Body of pancreas (tissue), 4 donors: ENCODE measurements at regions not wholly inside any gene's neighbourhood (a gene's known extent, or its start where the extent isn't known, plus 50 kb on each side); places are given as distances from the start of the nearest gene placed in this dataset.

ENCODE experiments used
- POLR2A ChIP-seq, 3 donors: fragments of 450-650 bp; IDR thresholded peaks; one replicate each; pipeline ENCODE4 v1.6.1; 2016; ENCODE audit warnings: antibody characterized with exemption in 3 of 3, mild to moderate bottlenecking in 2 of 3
- TF ChIP-seq, protein P1 (sequence below), 7 experiments: fragments of 450-650 bp in 4 of 7; fragments of 200-600 bp in 3 of 7; sonication (generic) in 3 of 7; IDR thresholded peaks; one replicate each; pipeline ENCODE4 v1.5.1; 2016 to 2019; ENCODE audit warnings: antibody characterized with exemption in 7 of 7

DNA sequence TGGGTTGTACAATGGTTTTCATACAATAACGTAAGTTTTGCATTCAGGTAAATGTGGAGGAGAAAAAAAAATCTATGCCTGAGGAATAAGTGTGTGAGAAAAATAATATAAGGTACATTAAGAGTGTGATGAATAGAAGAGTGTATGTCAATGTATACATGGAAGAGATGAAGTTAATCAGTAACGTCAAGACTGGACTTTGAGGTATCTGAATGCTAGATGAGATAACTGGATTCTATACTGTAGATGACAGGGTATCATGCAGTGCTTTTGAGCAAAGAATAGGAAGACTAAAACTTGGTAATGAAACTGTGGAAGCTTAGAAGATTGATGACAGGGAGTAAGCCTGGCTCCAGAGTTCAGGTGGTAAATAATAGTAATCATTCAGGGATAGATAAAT, 666.7 kb upstream of the SGO1 start:
- TF ChIP-seq POLR2A (IDR thresholded peaks at IDR 0.05), result no peak
- TF ChIP-seq, protein P1, sequence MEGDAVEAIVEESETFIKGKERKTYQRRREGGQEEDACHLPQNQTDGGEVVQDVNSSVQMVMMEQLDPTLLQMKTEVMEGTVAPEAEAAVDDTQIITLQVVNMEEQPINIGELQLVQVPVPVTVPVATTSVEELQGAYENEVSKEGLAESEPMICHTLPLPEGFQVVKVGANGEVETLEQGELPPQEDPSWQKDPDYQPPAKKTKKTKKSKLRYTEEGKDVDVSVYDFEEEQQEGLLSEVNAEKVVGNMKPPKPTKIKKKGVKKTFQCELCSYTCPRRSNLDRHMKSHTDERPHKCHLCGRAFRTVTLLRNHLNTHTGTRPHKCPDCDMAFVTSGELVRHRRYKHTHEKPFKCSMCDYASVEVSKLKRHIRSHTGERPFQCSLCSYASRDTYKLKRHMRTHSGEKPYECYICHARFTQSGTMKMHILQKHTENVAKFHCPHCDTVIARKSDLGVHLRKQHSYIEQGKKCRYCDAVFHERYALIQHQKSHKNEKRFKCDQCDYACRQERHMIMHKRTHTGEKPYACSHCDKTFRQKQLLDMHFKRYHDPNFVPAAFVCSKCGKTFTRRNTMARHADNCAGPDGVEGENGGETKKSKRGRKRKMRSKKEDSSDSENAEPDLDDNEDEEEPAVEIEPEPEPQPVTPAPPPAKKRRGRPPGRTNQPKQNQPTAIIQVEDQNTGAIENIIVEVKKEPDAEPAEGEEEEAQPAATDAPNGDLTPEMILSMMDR (IDR thresholded peaks at IDR 0.05), result no peak
